ENCODE measurements at regions not wholly inside any gene's neighbourhood (a gene's known extent, or its start where the extent isn't known, plus 50 kb on each side); places are given as distances from the start of the nearest gene placed in this dataset.

- no peak for DNase-seq
Observed at GRCh38 chr13:64007339-64007738, 2591.7 kb upstream of the PCDH20 start.

DNA sequence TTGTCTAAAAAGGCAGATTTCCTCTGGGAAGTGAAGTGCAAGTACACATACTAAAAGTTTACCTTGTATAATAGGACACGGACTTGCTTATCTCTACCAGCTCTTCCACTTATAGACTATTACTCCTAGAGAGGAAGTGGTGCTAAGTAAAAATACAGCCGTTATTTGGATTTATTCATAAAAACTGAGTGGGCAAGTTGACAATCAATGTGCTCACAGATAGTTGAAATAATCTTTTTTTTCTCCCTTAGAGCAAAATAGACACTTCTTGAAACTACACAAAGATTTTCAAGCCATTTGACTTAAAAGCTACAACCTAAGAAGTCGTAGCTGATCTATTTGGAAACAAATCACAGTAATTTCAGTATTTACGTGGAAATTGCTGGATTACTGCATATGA lies 2584.7 kb upstream of the PCDH20 start:
- no peak for DNase-seq

DNA sequence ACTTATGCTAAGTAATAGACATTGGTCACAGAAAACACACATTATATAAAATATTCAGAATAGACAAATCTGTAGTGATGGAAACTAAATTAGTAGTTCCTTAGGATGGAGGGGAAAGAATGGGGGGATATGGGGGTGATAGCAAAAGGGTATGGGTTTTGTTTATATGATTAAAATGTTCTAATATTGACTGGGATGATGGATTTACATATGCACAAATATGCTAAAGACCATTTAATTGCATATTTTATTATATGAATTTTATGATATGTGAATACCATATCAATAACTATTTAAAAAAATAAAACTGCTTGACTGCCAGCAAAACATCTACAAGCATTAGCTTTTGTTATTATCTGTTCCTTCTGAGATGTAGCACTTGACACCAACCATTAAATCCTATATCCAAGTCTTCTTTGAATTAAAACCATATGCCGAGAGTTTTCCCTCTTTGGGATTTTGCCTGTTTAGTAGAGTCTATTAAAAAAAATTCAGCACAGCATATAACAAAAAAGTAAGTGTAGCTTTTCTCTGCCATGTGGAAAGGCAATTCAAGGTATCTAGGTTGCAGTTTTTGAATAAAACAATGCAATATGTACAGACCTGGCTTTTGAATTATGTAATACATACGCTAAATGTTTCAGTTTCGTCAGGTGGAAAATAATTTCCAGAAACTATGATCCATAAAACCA lies 2584.1 kb upstream of the PCDH20 start:
- no peak for DNase-seq

DNA sequence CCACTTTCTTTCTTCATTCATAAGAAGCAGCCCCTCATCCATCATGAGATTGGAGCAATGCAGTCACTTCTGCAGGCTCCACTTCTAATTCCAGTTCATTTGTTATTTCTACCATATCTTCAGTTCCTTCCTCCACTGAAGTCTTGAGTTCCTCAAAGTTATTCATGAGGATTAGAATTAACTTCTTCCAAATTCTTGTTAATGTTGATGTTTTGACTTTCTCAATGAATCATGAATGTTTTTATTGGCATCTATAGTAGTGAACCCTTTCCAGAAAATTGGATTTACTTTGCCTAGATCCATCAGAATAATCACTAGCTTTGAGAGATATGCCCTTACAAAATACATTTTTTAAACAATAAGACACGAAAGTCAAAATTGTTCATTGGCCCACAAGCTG lies 2567.7 kb upstream of the PCDH20 start:
- DNase-seq: no peak

- DNase-seq: no peak
Observed at GRCh38 chr13:63979951-63980350, 2564.3 kb upstream of the PCDH20 start.

DNA sequence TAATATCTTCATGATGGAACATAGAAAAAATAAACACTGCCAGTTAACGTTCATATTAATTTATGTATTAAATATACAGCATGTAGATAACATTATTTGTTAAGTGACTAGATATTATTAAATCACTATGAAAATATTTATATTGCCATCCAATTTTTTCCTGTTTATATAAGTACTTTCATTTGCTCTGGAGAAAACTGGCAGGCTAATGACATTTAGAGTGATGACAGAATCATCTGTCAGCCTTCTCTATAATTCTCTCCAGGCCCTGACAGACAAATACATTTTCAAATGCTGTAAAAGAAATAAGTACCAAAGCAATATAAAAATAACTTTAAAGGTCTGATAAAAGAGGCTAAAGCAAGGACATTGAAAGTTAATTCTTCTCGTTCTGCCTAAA lies 2556.7 kb upstream of the PCDH20 start:
- DNase-seq: no peak

DNA sequence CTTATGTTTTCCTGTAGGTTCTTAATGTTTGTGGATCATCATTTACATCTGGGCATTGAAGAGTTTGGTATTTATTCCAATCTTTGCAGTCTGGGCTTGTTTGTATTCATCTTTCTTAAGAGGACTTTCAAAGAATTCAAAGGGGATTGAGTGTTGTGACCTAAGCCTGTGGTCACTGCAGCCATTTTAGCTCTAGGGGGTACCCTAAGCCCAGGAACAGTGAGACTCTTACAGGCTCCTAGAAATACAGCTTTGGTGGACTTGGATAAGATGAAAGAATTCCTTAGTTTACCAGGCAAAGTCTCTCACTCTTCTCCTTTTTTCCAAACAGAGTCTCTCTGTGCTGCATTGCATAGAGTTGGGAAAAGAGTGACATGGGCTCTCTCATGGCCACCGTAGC lies 2539.0 kb upstream of the PCDH20 start:
- DNase-seq: no peak

DNA sequence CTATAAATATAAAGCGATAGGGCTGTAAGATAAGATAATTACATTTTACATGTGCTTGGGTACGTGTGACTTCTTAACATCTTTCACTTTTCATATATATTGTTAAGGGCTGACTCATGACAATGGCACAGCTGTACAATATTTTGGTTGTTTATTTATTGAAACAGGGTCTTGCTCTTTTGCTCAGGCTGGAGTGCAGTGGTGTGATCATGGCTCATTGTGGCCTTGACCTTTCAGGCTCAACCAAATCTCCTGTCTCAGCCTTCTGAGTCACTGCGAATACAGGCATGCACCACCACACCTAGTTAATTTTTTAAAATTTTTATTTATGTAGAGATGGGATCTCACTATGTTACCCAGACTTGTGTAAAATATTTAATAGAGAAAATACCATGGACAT lies 2532.4 kb upstream of the PCDH20 start:
- no peak for DNase-seq

DNA sequence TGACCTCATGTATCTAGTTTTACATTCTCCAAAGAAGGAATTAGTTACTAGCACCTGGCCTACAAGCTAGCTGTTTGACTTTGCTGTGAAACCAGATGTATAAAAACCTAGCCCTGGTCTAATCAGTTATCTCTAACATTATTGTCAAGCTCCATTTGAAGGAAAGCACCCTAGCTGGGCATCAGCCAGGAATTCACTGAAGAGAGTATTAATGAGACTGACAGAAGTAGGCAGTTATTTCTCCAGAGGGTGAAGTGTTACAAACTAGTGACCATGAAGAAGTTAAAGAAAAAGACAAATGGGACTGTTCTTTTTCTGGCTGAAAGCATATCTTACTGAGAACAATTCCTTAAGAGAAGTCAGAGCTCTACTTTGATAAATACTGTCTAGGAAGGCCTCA lies 2529.3 kb upstream of the PCDH20 start:
- no peak for DNase-seq

- DNase-seq: no peak
Observed at GRCh38 chr13:63942372-63942771, 2526.7 kb upstream of the PCDH20 start.

GRCh38 chr13:63938851-63939250 lies 2523.2 kb upstream of the PCDH20 start:
- DNase-seq: no peak

DNA sequence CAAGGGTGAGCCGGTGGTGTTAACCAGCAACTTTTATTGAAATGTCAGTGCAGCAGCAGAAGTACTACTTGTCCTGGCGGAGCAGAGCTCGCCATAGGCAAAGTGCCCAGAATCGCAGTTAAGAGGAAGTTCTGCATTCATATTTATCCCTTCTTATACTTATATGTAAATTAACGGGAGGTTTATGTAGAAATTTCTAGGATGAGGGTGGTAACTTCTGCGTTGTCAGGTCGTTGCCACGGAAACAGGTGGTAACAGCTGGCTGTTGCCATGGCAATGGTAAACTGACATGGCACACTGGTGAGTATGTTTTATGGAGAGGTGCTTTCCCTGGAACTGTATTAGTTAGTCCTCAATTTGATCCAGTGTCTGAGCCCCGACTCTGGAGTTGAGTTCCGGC lies 2494.9 kb upstream of the PCDH20 start:
- no peak for DNase-seq

DNA sequence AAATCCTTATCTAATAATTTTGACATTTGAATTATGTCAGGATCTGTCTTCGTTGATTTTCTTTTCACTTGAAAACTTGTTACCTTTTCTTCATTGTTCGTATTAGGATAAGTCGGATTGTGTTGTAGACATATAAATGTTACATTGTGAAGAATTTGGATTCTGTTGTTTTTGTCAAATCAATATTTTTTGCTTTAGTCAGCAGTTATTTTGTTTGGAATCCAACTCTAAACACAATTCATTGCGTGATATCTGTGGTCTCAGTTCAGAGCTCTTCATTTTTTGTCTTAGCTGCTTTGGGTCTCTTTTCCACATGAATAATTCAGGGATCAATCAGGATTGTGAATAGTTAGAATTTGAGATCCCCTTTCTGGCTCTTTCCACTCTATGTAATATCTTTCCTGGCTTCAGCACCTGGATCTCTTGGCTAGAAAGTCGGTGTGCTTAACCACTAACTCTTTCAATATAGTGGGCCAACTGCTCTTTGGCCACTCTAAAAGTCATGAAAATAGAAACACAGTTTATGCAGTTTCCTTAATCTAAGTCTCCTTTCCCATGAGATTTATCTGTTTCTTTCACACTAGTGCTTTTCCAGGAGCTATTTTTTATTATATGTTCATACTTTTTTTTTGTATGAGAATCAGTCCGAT lies 2494.2 kb upstream of the PCDH20 start:
- DNase-seq: no peak

- DNase-seq: no peak
Observed at GRCh38 chr13:63902141-63902540, 2486.5 kb upstream of the PCDH20 start.

DNA sequence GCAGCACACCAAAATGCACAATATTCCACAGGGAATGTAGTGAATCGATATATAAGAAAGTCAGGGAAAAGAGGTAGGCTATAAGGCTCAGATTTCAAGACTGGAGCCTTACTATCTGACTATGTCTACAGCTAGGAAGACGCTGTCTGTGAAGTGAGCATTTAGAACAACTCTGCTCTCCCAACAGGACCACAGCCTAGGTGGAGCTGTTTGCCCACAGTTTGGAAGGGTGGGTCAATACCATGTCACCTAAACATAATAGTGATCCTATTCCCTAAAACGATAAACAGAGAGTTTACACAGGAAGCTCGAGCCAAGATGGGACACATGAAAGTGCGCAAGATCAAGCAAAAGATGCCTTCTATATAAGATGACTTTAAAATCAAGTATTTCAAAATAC lies 2486.0 kb upstream of the PCDH20 start:
- DNase-seq: no peak

DNA sequence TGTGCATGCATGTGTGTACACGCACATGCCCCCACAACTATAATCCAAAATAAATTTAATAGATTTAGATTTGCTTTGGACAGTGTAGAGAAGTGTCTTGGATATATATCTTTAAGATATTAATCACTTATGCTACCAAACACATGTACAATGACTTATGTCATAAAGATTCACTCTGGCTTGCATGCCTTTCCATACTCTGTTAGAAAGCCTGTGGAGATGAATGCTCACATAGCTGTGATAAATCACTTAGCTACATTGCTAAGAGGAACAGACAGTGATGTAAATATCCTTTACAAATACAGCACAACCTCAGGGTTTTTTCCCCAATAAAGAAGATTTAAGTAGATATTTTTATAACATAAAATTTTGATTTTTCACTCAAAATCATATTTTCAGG lies 2484.8 kb upstream of the PCDH20 start:
- DNase-seq: no peak

GRCh38 chr13:63896321-63896720 lies 2480.7 kb upstream of the PCDH20 start:
- DNase-seq: no peak

DNA sequence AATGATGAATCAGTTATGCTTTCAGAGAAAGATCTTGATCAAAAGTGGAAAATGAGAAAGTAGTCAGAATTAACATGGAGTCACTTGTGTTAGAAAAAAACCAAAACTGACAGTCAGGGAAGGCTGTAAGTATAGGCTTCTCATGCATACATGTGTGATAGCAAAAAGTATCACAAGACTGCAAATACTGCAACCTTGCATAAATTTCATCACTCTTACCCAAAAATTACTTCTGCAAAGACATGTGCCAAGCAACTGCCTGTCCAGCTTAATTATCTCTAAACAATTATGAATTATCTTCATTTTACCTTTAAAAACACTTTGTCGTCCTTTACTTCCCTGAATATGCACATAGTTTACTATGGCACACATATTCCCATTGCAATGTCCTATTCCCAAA lies 2466.4 kb upstream of the PCDH20 start:
- DNase-seq: no peak

DNA sequence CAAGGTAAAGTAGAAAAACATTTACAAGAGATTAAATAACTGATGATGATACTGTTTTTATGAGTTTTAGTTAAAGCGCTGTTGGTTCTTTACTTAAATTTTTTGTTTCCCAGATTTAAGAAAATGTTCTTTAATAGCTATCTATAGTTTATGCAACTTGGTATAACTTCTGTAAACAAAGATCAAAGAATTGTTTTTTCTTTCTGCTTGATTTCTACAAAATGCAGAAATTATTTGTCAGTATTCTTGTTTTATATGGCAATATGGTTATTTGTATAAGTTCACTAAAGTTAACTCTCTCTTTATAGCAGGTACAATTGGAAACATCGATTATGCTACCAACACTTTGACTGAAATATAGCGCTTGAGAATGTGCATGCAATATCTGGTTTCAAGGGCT lies 2465.1 kb upstream of the PCDH20 start:
- DNase-seq: no peak

DNA sequence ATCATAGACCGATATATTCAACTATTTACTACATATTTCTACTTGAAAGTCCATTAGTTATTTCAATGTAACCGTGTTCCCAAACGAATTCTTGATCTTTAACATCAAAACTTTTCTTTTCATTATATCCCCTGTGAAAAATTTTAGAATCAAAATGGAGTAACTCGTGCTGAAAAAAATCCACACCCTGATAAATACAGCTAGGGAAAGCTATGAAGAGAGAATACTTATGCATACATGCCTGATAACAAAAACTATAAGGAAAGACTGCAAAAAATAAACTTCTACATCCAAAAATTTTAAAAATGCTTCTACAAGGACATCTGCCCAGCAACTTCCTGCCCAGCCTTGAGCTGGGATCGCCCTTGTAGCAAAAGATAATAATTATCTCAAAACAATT lies 2458.3 kb upstream of the PCDH20 start:
- no peak for DNase-seq

- no peak for DNase-seq
Observed at GRCh38 chr13:63864171-63864902, 2448.7 kb upstream of the PCDH20 start.

DNA sequence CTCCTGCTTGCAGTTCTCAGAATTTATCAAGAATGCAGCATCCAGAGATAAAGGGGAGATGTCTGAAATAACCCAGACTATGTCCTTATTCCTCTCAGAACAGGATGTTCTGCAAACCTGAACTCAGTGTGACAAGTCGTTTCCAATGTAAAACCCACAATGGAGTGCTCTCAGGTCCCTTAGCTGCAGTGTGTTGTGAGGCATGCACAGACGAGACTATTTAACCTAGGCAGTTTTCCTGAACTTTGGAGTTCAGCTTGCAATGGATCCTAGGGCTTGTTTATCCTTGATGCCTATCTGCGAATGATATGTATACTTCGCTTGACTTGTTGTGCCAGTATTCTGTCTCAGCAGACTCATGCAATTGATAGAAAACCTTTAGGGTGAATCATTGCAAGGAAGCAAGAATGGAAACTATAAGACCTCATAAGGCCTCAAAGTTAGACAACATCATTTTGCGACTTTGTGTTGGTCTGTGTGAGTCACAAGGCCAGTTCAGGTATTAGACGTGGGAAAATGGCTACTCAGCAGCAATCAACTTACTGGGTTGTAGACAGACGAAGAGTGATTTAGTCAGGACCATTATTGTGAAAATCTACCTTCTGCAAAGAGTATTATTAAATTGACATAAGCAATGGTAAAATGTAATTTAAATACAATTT lies 2439.9 kb upstream of the PCDH20 start:
- DNase-seq: no peak

DNA sequence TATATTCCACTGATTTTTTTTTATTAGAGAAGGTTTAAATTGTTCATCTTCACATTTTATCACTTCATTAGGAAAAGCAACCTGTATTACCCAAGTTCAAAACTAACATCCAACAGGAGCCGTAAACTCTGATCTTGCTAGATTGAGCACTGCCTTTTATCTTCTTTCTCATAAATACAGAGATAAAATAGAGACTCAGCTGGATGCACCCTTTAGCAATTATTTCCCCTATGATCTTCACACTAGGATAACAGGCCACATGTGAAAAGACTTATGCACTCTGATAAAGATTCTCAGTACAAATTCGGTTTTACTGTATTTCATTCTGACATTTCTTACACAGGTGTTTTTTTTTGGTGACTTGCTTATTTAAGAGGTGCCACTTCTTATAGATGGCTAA lies 2438.2 kb upstream of the PCDH20 start:
- no peak for DNase-seq

DNA sequence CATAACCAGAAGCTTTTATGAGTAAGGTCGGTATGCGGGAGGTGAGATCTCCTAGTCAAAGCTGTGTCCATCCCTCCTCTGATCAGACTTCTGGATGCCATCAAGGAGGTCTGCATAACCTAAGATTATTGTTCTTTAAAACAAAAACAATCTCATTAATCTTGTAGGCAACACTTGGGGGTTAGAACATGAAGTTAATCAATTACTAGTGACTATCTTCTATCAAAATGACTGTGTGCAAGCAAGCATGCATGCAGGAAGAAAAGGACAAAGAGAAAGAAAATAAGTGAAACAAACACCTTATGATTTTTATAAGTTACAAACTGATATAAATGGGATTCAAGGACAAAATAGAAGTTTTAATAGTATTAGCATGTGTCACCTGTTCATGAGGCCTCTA lies 2435.9 kb upstream of the PCDH20 start:
- no peak for DNase-seq

Data from stimulated activated CD4-positive, alpha-beta T cell treated with anti-CD3 and anti-CD28 coated beads, Interleukin-4, amount 100 ng/mL, for 24 hours (primary cell).